Neuronal stem cell (in vitro differentiated cells): ENCODE measurements at regions not wholly inside any gene's neighbourhood (a gene's known extent, or its start where the extent isn't known, plus 50 kb on each side); places are given as distances from the start of the nearest gene placed in this dataset.
A peak's percentile ranks its signal among the peaks of the same experiment; 100 is the strongest.

Experiments
- DNase-seq: peaks from one replicate; pipeline ENCODE4 v3.0.0-alpha.2; 2013; ENCODE audit warnings: low spot score
- H2AFZ ChIP-seq: one replicate; pipeline ENCODE4 v1.6.1; 2013; ENCODE audit warnings: mild to moderate bottlenecking, low read length, inconsistent platforms
- H2AK5ac ChIP-seq: 2 replicates; pipeline ENCODE4 v1.6.1; 2013; ENCODE audit warnings: low read depth, mild to moderate bottlenecking, inconsistent platforms, low read length, moderate library complexity, mixed read lengths
- H2BK120ac ChIP-seq: 2 replicates; pipeline ENCODE4 v1.6.1; 2013; ENCODE audit warnings: low read depth, mild to moderate bottlenecking, inconsistent platforms, low read length, moderate library complexity, mixed read lengths
- H2BK12ac ChIP-seq: one replicate; pipeline ENCODE4 v1.6.1; 2013; ENCODE audit warnings: low read length, inconsistent platforms
- H2BK15ac ChIP-seq: 2 replicates; pipeline ENCODE4 v1.6.1; 2013; ENCODE audit warnings: mild to moderate bottlenecking, low read length, inconsistent platforms, mixed read lengths
- H2BK5ac ChIP-seq: one replicate; pipeline ENCODE4 v1.6.1; 2013; ENCODE audit warnings: inconsistent platforms, mild to moderate bottlenecking, low read length, moderate library complexity
- H3K14ac ChIP-seq: one replicate; pipeline ENCODE4 v1.6.1; 2013; ENCODE audit warnings: low read length, inconsistent platforms
- H3K18ac ChIP-seq: 2 replicates; pipeline ENCODE4 v1.6.1; 2013; ENCODE audit warnings: low read length, inconsistent platforms
- H3K23ac ChIP-seq: 2 replicates; pipeline ENCODE4 v1.6.1; 2013; ENCODE audit warnings: low read depth, mild to moderate bottlenecking, mixed read lengths, low read length, inconsistent platforms; ENCODE audit not compliant: poor library complexity
- H3K27ac ChIP-seq: replicated peaks from 3 replicates; pipeline ENCODE4 v1.5.1; 2013; ENCODE audit warnings: low read length, inconsistent platforms
- H3K27me3 ChIP-seq, 3 experiments: 2 replicates each; pipeline ENCODE4 v1.6.1; 2013; ENCODE audit warnings: low read length in 3 of 3, mild to moderate bottlenecking in 2 of 3, inconsistent platforms in 1 of 3, low read depth in 1 of 3, mixed read lengths in 1 of 3, moderate library complexity in 1 of 3; ENCODE audit not compliant: control insufficient read depth in 3 of 3, insufficient read depth in 3 of 3
- H3K36me3 ChIP-seq, 2 donors: replicated peaks in 1 of 2; 2 replicates each; pipeline ENCODE4 v1.6.1; 2013; ENCODE audit warnings: low read length in 2 of 2; ENCODE audit not compliant: control insufficient read depth in 2 of 2, insufficient read depth in 2 of 2
- H3K4ac ChIP-seq: 2 replicates; pipeline ENCODE4 v1.6.1; 2013; ENCODE audit warnings: inconsistent platforms, mild to moderate bottlenecking, low read length, moderate library complexity
- H3K4me1 ChIP-seq, 2 donors: 1 replicate in 1 of 2; 2 replicates in 1 of 2; pipeline ENCODE4 v1.6.1; 2013; ENCODE audit warnings: low read length in 2 of 2, low read depth in 1 of 2; ENCODE audit not compliant: control insufficient read depth in 2 of 2, insufficient read depth in 1 of 2
- H3K4me2 ChIP-seq: one replicate; pipeline ENCODE4 v1.6.1; 2013; ENCODE audit warnings: mild to moderate bottlenecking, low read length, inconsistent platforms; ENCODE audit not compliant: insufficient read depth, poor library complexity, severe bottlenecking
- H3K4me3 ChIP-seq, 2 donors: 2 replicates each; pipeline ENCODE4 v1.5.1; 2013; ENCODE audit warnings: low read length in 2 of 2, mild to moderate bottlenecking in 2 of 2, inconsistent platforms in 1 of 2, moderate library complexity in 1 of 2
- H3K79me1 ChIP-seq: one replicate; pipeline ENCODE4 v1.6.1; 2013; ENCODE audit warnings: low read depth, mild to moderate bottlenecking, inconsistent platforms, low read length, moderate library complexity
- H3K9ac ChIP-seq: one replicate; pipeline ENCODE4 v1.6.1; 2013; ENCODE audit warnings: mild to moderate bottlenecking, low read depth, low read length, inconsistent platforms; ENCODE audit not compliant: poor library complexity
- H3K9me3 ChIP-seq, 2 donors: replicated peaks in 1 of 2; 2 replicates each; pipeline versions ENCODE3 to v1.6.1; 2013; ENCODE audit warnings: low read length in 2 of 2, mild to moderate bottlenecking in 2 of 2, inconsistent platforms in 1 of 2, low read depth in 1 of 2, mixed read lengths in 1 of 2, moderate library complexity in 1 of 2; ENCODE audit not compliant: control insufficient read depth in 2 of 2, insufficient read depth in 1 of 2
- H4K8ac ChIP-seq: one replicate; pipeline ENCODE4 v1.6.1; 2013; ENCODE audit warnings: low read depth, mild to moderate bottlenecking, inconsistent platforms, low read length, moderate library complexity
- H4K91ac ChIP-seq: one replicate; pipeline ENCODE4 v1.6.1; 2013; ENCODE audit warnings: low read length, low read depth, mild to moderate bottlenecking, inconsistent platforms; ENCODE audit not compliant: poor library complexity
- WGBS, 2 donors: extraction: QIAGEN DNeasy Blood & Tissue Kit; methylation state at CpG; one replicate each; pipeline ENCODE4 v1.1.7; 2013; ENCODE audit warnings: missing lambda C conversion rate in 2 of 2, mixed read lengths in 1 of 2; ENCODE audit not compliant: insufficient read length in 2 of 2, insufficient replicate concordance in 1 of 2; ENCODE audit errors: extremely low coverage in 2 of 2; 5-methylcytosine and 5-hydroxymethylcytosine counted together

DNA sequence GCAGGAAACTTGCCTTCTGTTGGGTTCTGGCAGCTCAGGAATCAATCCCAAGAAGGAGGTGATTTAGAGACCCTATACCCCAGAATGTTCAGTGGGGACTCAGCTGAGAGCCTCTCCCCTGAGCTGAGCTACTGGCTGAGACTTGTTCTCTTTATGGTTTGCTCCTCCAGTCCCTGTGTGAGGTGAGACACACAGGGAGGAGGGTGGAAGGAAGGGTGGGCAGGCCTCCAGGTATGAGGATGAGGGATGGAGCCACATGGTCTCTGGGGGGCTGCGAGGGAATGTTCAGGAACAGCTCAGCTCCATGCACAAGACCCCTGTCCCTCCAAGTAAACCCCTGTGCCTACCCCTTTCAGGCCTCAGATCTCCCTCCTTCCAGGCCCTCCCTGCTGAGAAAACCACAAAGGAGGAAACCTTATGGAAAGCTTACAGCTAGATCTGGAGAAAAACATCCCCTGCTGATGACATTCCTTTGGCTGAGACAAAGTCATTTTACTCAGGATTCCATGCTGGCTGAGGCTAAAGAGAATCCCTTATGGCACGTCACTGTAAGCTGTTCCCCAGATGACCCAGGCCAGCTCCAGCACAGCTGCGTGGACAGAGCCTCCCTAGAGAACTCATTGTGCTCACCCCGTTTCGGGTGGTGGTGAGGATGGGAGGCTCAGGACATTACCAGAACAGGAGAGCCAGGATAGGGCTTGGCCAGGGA lies 91.5 kb upstream of the IPO9 start:
- no CpG with 5 or more reads among the region's 5 CpGs for WGBS, 2 donors
- Histone ChIP-seq H2BK120ac (peak overlapping the region; percentile 12), H3K27ac (peak overlapping the region; percentile 91), H2AFZ (no peak overlapping the region), H4K91ac (no peak overlapping the region), H3K4me1 (peaks cover 49 to 50% of the 10 kb centered on the region in 2 donors), H3K14ac (no peak overlapping the region), H3K4me3 (no peak overlapping the region), H2AK5ac (peak overlapping the region; percentile 16), H2BK5ac (no peak overlapping the region), H3K18ac (peak overlapping the region; percentile 65), H3K36me3 (peaks cover 2 to 7% of the 10 kb centered on the region in 2 donors), H3K4me2 (no peak overlapping the region), H4K8ac (no peak overlapping the region), H3K79me1 (no peaks in the 10 kb centered on the region), H2BK12ac (peak overlapping the region; percentile 17), H3K4ac (no peak overlapping the region), H2BK15ac (peak overlapping the region; percentile 5), H3K27me3 (no peaks in the 10 kb centered on the region), H3K9ac (peak overlapping the region; percentile 51), H3K23ac (no peak overlapping the region), H3K9me3 (no peaks in the 10 kb centered on the region)
- DNase-seq, result no peak

DNA sequence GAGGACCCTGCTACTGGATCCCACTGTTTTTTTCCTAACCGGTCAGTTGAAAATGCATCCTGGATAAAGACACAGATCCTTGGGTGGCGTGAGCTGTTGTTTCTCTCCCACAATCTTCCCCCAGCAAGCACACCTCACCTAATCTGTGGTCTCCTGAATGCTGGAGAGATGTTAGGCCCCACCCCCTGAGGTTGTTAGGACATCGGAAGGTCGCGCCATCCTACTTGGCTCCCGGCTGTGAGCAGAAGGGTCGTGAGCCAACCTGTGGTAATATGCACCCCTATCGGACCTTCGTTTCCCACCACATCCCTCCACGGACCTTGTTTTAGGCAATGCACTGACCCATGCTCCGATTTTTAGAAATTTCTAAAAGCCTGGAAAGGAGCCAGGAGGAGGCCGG lies 89.9 kb upstream of the IPO9 start:
- peak overlapping the region; percentile 94 for H3K9ac ChIP-seq
- no peak overlapping the region for H3K14ac ChIP-seq
- WGBS, 2 donors, result no CpG with 5 or more reads among the region's 12 CpGs
- H2AFZ ChIP-seq, result peak overlapping the region; percentile 81
- H2BK5ac ChIP-seq, result peak overlapping the region; percentile 98
- no peak overlapping the region for H3K4ac ChIP-seq
- H2BK120ac ChIP-seq, result peak overlapping the region; percentile 87
- peaks cover 2 to 23% of the 10 kb centered on the region in 2 donors for H3K36me3 ChIP-seq
- peak overlapping the region; percentile 88 for H2AK5ac ChIP-seq
- no peak overlapping the region for H4K8ac ChIP-seq
- peak overlapping the region; percentile 98 for H3K18ac ChIP-seq
- H3K27ac ChIP-seq, result peak overlapping the region; percentile 91
- H3K23ac ChIP-seq, result no peak overlapping the region
- peak overlapping the region; percentile 52 for H2BK12ac ChIP-seq
- no peak for DNase-seq
- peak overlapping the region; percentile 82 for H2BK15ac ChIP-seq
- H4K91ac ChIP-seq, result no peak overlapping the region
- no peaks in the 10 kb centered on the region for H3K79me1 ChIP-seq
- H3K4me3 ChIP-seq, result peak overlapping the region; percentile 76 to 86
- peak overlapping the region; percentile 79 for H3K4me2 ChIP-seq
- peaks cover 49 to 52% of the 10 kb centered on the region in 2 donors for H3K4me1 ChIP-seq
- H3K27me3 ChIP-seq, result no peaks in the 10 kb centered on the region
- H3K9me3 ChIP-seq, result no peaks in the 10 kb centered on the region

- peak overlapping the region; percentile 95 for H3K9ac ChIP-seq
- H3K23ac ChIP-seq, result peak overlapping the region; percentile 22
- H3K4me2 ChIP-seq, result peak overlapping the region; percentile 79
- peaks cover 49 to 50% of the 10 kb centered on the region in 2 donors for H3K4me1 ChIP-seq
- H3K27ac ChIP-seq, result peak overlapping the region; percentile 91
- H2BK15ac ChIP-seq, result peak overlapping the region; percentile 82
- peak overlapping the region; percentile 98 for H2BK5ac ChIP-seq
- peak overlapping the region; percentile 65 for H3K14ac ChIP-seq
- H4K91ac ChIP-seq, result no peak overlapping the region
- no peak overlapping the region for H2BK12ac ChIP-seq
- H4K8ac ChIP-seq, result no peak overlapping the region
- H3K36me3 ChIP-seq, result peaks cover 5 to 26% of the 10 kb centered on the region in 2 donors
- no peaks in the 10 kb centered on the region for H3K9me3 ChIP-seq
- peak overlapping the region; percentile 56 for H3K4ac ChIP-seq
- H3K18ac ChIP-seq, result peak overlapping the region; percentile 98
- no peaks in the 10 kb centered on the region for H3K27me3 ChIP-seq
- no CpG with 5 or more reads among the region's 38 CpGs for WGBS, 2 donors
- H3K79me1 ChIP-seq, result no peaks in the 10 kb centered on the region
- peak overlapping the region; percentile 81 for H2AFZ ChIP-seq
- peak overlapping the region; percentile 90 for H2AK5ac ChIP-seq
- no peak for DNase-seq
- peak overlapping the region; percentile 76 to 86 for H3K4me3 ChIP-seq
- peak overlapping the region; percentile 87 for H2BK120ac ChIP-seq
Measured at GRCh38 chr1:201739492-201740085, 89.4 kb upstream of the IPO9 start.

DNA sequence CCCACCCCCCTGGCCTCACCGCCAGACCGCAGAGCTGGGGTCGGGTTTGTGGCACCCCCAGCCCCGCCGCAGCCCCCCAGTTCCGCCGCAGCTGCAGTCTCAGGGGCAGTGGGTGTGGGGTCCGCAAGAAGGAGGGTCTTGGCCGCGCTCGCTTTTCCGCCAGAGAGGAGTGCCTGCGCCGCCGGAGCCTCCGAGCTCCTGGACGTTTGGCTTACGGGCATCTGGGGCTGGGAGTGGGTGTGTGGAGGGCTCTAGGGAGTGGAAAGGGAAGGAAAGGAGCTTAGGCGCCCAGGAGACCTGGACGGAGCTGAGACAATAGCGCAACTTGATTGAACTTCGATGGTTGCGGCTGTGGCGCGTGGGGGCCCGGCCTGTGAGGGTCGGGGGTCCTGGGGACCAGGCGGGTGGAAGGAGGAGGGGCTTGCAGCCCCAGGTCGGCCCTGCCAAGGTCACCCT lies 88.8 kb upstream of the IPO9 start:
- Histone ChIP-seq H3K23ac (peak overlapping the region; percentile 22), H3K9ac (peak overlapping the region; percentile 95), H2BK12ac (no peak overlapping the region), H3K79me1 (no peaks in the 10 kb centered on the region), H3K4me1 (peaks cover 49 to 50% of the 10 kb centered on the region in 2 donors), H3K4me3 (peak overlapping the region; percentile 76 to 86), H4K8ac (peak overlapping the region; percentile 77), H3K14ac (peak overlapping the region; percentile 65), H2AK5ac (peak overlapping the region; percentile 90), H2AFZ (peak overlapping the region; percentile 81), H3K27ac (peak overlapping the region; percentile 91), H3K18ac (peak overlapping the region; percentile 98), H3K27me3 (no peaks in the 10 kb centered on the region), H4K91ac (no peak overlapping the region), H3K4ac (peak overlapping the region; percentile 56), H3K9me3 (no peaks in the 10 kb centered on the region), H3K36me3 (peaks cover 7 to 30% of the 10 kb centered on the region in 2 donors), H2BK15ac (peak overlapping the region; percentile 11), H3K4me2 (peak overlapping the region; percentile 77), H2BK120ac (peak overlapping the region; percentile 87), H2BK5ac (peak overlapping the region; percentile 98)
- WGBS, 2 donors, result no CpG with 5 or more reads among the region's 29 CpGs
- DNase-seq, result no peak
